ENCODE measurements at regions not wholly inside any gene's neighbourhood (a gene's known extent, or its start where the extent isn't known, plus 50 kb on each side); places are given as distances from the start of the nearest gene placed in this dataset.

- TF ChIP-seq CTCF (IDR thresholded peaks at IDR 0.05) (peak in 2 of 6 experiments; percentile 29 to 32), POLR2A (IDR thresholded peaks at IDR 0.05) (no peak)
Observed at GRCh38 chr9:13446938-13447842, 167.7 kb upstream of the MPDZ start.

Measured in thyroid gland (tissue), 4 donors.